GM18858 (cell line): ENCODE measurements at regions not wholly inside any gene's neighbourhood (a gene's known extent, or its start where the extent isn't known, plus 50 kb on each side); places are given as distances from the start of the nearest gene placed in this dataset.
"Not testable (repeated sequence)": the region's sequence is repeated elsewhere in the genome, so short reads cannot be mapped to it uniquely, and the experiment has no call there.

Experiments used
- ATAC-seq: cut with Tn5 transposase; IDR thresholded peaks from one replicate; pipeline ENCODE4 v1.9.1; 2021; ENCODE audit not compliant: unreplicated experiment

- ATAC-seq, result no peak
Measured at GRCh38 chr7:140283472-140283871, 106.7 kb upstream of the KDM7A start.

GRCh38 chr7:140281960-140282359, 105.2 kb upstream of the KDM7A start:
- ATAC-seq, result no peak

DNA sequence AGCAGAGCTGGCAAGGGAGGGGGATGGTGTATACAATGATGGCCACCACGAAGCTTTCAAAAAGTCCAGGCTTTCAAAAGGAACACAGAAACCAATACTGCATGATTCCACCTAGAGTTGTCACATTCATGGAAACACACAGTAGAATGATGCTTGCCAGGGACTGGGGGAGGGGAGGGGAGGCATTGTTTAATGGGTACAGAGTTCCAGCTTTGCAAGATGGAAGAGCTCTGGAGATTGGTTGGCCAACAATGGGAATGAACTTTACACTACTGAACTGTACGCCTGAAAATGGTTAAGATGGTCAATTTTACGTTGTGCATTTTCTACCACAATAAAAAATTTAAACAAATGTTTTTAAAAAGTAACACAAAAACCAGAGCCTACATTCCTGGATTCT, 104.5 kb upstream of the KDM7A start:
- no peak for ATAC-seq

GRCh38 chr7:140276001-140276400, 99.2 kb upstream of the KDM7A start:
- ATAC-seq, result no peak

- ATAC-seq, result no peak
Measured at GRCh38 chr7:140275069-140275965, 98.5 kb upstream of the KDM7A start.

DNA sequence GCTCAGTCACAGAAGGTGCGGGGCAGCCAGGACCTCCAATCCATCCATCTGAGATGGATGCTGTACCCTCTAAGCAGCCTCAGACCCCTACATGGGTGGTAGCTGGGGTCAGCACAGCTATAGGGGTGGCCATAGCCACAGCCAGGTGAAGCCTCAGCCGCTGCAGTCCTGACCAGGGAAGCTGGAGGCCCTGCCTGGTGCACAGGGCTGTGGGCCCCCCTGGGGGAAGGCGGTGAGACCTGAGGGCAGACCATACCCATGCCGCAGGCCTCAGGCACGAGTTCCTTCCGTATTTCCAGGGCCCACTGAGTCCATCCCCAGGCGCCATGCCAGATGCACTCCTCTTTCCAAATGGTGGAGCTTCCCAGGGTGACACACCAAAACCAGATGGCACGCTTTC, 96.6 kb upstream of the KDM7A start:
- ATAC-seq, result no peak

DNA sequence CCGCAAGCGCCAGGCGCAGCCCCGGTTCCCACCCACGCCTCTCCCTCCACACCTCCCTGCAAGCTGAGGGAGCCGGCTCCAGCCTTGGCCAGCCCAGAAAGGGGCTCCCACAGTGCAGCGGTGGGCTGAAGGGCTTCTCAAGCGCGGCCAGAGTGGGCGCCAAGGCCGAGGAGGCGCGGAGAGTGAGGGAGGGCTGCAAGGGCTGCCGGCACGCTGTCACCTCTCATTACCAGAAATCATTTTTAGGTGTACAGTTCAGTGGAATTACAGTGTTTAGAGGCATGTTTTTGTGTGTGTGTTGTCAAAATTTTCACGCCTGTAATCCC, 94.8 kb upstream of the KDM7A start:
- not testable (repeated sequence) for ATAC-seq

- no peak for ATAC-seq
Measured at GRCh38 chr7:140269004-140269638, 92.3 kb upstream of the KDM7A start.

DNA sequence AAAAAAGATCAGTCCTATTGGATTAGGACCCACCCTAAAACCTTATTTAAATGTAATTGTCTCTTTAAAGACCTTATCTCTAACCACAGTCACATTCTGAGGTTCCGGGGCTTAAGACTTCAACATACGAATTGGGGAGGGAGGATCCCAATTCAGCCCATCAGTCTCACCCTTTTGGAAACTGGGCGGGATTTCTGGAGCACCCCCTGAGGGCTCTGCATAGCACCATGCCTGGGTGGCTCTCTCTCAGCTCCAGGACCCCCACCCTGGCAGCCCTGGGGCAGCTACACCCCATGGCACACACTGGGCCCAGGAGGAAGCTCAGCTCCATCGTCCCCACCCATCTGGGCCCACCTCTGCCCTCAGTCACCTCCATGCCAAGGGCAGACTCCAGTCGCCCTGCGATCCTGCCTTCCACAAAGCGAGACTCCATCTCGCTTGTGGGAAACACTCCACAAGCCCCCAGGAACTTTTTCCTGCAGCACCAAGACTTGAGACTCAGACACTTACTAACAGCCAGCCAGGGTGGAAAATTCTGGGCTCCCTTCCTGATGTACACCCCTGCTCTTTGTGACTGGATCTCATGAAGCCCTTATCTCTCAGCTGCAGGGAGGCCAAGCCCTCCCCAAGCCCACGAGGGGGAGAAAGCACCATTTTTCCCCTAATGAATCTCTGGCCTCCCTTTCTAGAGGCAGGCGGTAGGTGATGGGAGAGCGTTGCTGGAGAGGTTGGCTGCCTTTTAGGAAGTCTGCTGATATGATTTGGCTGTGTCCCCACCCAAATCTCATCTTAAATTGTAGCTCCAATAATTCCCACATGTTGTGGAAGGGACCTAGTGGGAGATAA, 90.8 kb upstream of the KDM7A start:
- no peak for ATAC-seq

DNA sequence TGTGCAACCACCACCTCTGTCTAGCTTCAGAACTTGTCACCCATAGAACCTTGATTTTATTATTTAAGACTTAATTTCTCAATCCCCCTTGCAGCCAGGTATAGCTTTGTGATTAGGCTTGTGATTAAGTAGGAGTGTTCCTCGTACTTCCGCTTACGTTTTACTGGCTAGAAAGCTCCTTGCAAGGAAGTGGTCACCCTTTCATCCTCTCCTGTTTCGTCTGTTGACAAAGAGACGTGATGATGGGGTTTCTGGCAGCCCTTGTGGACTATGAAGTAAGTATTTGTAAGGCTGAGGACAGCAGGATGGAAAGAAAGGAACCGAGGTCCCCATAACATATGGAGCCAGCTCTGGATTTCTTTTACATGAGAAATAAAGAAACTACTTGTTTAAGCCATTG, 86.5 kb upstream of the KDM7A start:
- no peak for ATAC-seq

- no peak for ATAC-seq
Measured at GRCh38 chr7:140262242-140262903, 85.6 kb upstream of the KDM7A start.

DNA sequence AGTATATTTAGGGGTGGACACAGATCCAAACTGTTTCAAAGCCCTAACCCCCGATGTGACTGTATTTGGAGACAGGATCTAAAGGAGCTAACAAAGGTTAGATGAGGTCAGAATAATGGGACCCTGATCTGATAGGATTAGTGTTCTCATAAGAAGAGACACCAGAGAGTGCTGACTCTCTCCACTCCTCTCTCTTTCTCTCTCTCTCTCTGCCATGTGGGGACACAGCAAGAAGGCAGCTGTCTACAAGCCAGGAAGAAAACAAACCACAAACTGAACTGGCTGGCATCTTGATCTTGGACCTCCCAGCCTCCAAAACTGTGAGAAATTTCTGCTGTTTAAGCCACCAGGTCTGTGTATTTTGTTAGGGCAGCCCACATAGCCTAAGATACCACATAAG, 84.7 kb upstream of the KDM7A start:
- ATAC-seq, result no peak

DNA sequence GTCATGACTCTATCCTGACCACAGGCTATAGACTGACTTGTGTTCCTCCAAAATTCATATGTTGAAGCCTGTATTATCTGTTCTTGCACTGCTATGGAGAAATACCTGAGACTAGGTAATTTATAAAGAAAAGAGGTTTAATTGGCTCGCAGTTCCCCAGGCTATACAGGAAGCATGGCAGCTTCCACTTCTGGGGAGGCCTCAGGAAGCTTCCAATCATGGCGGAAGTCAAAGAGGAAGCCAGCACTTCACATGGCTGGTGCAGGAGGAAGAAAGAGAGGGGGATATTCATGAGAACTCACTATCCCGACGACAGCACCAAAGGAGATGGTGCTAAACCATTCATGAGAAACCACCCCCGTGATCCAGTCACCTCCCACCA, 84.3 kb upstream of the KDM7A start:
- no peak for ATAC-seq

GRCh38 chr7:140260352-140261104, 83.7 kb upstream of the KDM7A start:
- no peak for ATAC-seq

- ATAC-seq, result not testable (repeated sequence)
Measured at GRCh38 chr7:140257278-140257677, 80.5 kb upstream of the KDM7A start.

- ATAC-seq, result not testable (repeated sequence)
Measured at GRCh38 chr7:140254976-140255375, 78.2 kb upstream of the KDM7A start.

DNA sequence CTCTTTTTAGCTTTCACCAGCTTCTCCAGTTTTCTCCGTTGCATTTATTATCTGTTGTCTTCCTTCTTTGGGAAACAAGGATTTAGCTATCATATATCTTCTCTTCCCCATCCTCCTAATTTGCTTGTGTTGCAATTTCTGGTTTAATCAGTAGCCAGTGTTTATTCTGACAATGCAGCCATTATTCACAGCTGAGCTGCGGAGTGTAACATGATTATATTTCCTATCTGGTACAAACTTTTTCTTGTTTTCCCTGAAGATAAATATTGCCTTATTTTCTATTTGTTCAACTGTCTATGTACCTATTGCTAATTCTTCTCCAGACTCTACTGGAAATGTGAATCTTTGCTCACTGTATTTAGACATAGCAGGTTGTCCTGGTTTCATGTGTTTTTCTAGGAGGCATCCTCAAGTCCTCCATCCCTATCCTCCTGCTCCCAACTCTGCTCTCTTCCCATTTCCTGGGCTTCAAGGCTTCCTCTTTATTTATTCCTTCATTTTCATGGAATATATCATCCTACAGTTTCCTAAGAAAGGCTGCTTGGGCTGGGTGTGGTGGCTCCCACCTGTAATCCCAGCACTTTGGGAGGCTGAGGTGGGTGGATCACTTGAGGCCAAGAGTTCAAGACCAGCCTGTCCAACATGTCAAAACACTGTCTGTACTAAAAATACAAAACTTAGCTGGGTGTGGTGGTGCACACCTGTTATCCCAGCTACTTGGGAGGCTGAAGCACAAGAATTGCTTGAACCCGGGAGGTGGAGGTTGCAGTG, 72.4 kb upstream of the KDM7A start:
- ATAC-seq, result no peak

- no peak for ATAC-seq
Measured at GRCh38 chr7:140247559-140247958, 70.8 kb upstream of the KDM7A start.

DNA sequence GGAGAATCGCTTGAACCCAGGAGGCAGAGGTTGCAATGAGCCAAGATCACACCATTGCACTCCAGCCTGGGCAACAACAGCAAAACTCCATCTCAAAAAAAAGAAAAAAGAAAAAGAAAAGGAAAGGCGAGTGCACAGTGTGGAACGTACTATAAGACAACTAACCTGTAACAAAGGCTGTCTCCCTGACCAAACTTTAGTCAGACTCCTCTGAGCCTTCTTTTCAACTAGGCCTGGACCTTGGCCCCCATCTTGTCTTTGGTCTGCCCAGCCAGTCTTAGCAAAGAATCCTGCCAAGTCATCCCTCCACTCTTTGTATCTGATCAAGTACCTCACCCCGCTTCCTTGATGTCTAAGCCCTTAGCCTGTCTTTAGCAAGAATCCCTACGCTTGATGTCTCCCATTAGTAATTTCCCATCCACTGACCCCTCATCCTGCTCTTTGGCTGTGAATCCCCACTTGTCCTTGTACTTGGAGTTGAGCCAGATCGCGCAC, 68.9 kb upstream of the KDM7A start:
- no peak for ATAC-seq
